ENCODE measurements at regions not wholly inside any gene's neighbourhood (a gene's known extent, or its start where the extent isn't known, plus 50 kb on each side); places are given as distances from the start of the nearest gene placed in this dataset.

- no peak overlapping the region for H3K27ac Mint-ChIP-seq
- no peaks in the 10 kb centered on the region for H3K36me3 Mint-ChIP-seq (ENCODE audit: low read depth)
These were observed 122.4 kb downstream of the NDUFA10 start for GRCh38 chr2:239902749-239903201.

GRCh38 chr2:239898292-239898925 is 126.7 kb downstream of the NDUFA10 start:
- Mint-ChIP-seq H3K4me1 (ENCODE audit: low read depth) (no peaks in the 10 kb centered on the region), H3K9me3 (peaks cover 29% of the 10 kb centered on the region), H3K36me3 (ENCODE audit: low read depth) (no peaks in the 10 kb centered on the region), H3K27me3 (ENCODE audit: insufficient read depth) (peaks cover 11% of the 10 kb centered on the region), H3K4me3 (no peak overlapping the region), H3K27ac (no peak overlapping the region)
- TF ChIP-seq CTCF (IDR thresholded peaks at IDR 0.05): no peak
- no peak for DNase-seq

More at GRCh38 chr2:239902749-239903201, 122.4 kb downstream of the NDUFA10 start:
- no peak overlapping the region for H3K4me3 Mint-ChIP-seq
- TF ChIP-seq CTCF (IDR thresholded peaks at IDR 0.05): no peak
- peaks cover 33% of the 10 kb centered on the region for H3K9me3 Mint-ChIP-seq
- DNase-seq: no peak
- no peaks in the 10 kb centered on the region for H3K4me1 Mint-ChIP-seq (ENCODE audit: low read depth)
- H3K27me3 Mint-ChIP-seq (ENCODE audit: insufficient read depth): peaks cover 20% of the 10 kb centered on the region

DNA sequence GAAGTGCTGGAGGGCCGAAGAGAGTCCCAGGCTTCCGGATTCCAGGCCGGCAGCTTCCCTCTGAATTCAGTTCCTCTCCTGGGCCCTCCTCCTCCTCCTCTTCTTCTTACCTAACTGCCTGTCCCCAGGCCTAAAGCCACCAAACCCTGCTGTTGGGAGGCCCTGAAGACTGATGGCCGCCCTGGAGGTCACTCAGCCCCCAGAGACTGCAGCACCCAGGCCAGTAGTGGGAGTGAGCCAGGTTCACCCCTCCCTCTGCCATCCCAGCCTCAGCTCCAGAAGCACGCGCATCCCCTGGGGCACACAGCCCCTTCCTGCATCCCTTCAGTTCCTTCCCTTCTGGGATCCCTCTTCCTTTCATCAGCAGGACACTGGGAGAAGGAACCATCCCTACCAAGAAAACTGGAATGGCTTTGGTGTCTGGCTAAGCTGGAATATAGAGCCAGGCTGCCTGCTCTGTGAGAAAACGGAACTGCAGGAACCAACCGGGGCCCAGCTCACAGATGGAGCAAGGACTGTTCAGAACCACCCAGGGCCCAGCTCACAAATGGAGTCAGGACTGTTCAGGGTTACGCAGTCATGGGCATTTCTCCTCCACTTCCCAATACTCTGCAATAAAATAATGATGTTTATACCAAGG is 127.4 kb downstream of the NDUFA10 start:
- no peak for TF ChIP-seq CTCF (IDR thresholded peaks at IDR 0.05)
- peaks cover 36% of the 10 kb centered on the region for H3K9me3 Mint-ChIP-seq
- H3K4me1 Mint-ChIP-seq (ENCODE audit: low read depth): no peaks in the 10 kb centered on the region
- no peaks in the 10 kb centered on the region for H3K36me3 Mint-ChIP-seq (ENCODE audit: low read depth)
- peaks cover 9% of the 10 kb centered on the region for H3K27me3 Mint-ChIP-seq (ENCODE audit: insufficient read depth)
- H3K27ac Mint-ChIP-seq: no peak overlapping the region
- H3K4me3 Mint-ChIP-seq: no peak overlapping the region
- no peak for DNase-seq

- Mint-ChIP-seq H3K27me3 (ENCODE audit: insufficient read depth) (peaks cover 4% of the 10 kb centered on the region), H3K36me3 (ENCODE audit: low read depth) (no peaks in the 10 kb centered on the region), H3K9me3 (peaks cover 42% of the 10 kb centered on the region), H3K27ac (no peak overlapping the region), H3K4me1 (ENCODE audit: low read depth) (no peaks in the 10 kb centered on the region), H3K4me3 (no peak overlapping the region)
- DNase-seq: no peak
- no peak for TF ChIP-seq CTCF (IDR thresholded peaks at IDR 0.05)
These were observed 129.1 kb downstream of the NDUFA10 start for GRCh38 chr2:239896075-239896474.

DNA sequence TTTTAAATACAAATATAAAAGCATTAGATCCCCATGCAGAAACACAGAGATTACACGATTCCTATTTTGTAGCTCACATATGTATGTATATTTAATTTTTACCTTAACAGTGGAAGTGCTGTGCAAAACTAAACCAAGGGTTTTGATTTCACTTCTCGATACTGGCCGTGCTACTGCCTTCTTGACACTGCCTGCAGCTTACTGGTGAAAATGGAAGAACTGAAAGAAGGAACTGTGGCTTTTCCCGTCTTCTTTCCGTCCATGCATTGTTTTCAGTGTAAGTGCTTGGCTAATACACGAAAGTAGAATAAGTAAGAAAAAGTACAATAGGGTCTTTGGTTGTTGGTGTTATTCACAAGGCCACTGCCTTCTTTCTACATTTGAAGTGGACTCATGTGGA is 129.5 kb downstream of the NDUFA10 start:
- H3K27ac Mint-ChIP-seq: no peak overlapping the region
- H3K27me3 Mint-ChIP-seq (ENCODE audit: insufficient read depth): peaks cover 4% of the 10 kb centered on the region
- no peak for DNase-seq
- H3K4me3 Mint-ChIP-seq: no peak overlapping the region
- H3K4me1 Mint-ChIP-seq (ENCODE audit: low read depth): no peaks in the 10 kb centered on the region
- no peaks in the 10 kb centered on the region for H3K36me3 Mint-ChIP-seq (ENCODE audit: low read depth)
- peaks cover 42% of the 10 kb centered on the region for H3K9me3 Mint-ChIP-seq
- TF ChIP-seq CTCF (IDR thresholded peaks at IDR 0.05): no peak

Data from HFFc6 (cell line).